ENCODE measurements at regions not wholly inside any gene's neighbourhood (a gene's known extent, or its start where the extent isn't known, plus 50 kb on each side); places are given as distances from the start of the nearest gene placed in this dataset.

DNA sequence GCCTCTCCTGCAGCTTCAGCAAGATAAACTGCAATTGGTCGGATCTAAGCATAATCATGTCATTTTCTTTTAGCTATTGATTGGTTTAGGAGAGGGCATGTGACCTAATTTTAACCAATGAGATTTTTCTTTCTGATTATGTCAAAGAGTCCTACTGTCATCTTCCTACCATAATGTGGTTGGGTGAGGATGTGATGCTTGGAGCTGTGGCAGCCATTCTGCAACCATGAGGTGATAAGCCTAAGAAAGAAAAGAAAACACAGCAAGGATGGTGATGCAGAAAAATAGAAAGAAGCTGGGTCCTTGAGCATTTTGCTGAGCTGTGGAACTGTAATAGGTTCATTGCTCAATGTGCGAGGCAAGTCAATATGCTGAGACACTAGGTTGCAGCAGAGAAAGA is 121.7 kb upstream of the CRHR1 start:
- peaks cover 0 to 5% (median 3%) of the 10 kb centered on the region in 4 donors for H3K9me3 ChIP-seq
- intact Hi-C loops (cut with DNase I) = no loop called here
- DNase-seq (ENCODE audit: extremely low spot score) = no peak
- no peaks in the 10 kb centered on the region for H3K36me3 ChIP-seq
- no peak overlapping the region for H3K4me3 ChIP-seq
- 70% methylated on average over 2 of the region's 2 CpGs for WGBS
- H3K27me3 ChIP-seq = peaks cover 0 to 63% (median 0%) of the 10 kb centered on the region in 4 donors
- TF ChIP-seq, protein P1, sequence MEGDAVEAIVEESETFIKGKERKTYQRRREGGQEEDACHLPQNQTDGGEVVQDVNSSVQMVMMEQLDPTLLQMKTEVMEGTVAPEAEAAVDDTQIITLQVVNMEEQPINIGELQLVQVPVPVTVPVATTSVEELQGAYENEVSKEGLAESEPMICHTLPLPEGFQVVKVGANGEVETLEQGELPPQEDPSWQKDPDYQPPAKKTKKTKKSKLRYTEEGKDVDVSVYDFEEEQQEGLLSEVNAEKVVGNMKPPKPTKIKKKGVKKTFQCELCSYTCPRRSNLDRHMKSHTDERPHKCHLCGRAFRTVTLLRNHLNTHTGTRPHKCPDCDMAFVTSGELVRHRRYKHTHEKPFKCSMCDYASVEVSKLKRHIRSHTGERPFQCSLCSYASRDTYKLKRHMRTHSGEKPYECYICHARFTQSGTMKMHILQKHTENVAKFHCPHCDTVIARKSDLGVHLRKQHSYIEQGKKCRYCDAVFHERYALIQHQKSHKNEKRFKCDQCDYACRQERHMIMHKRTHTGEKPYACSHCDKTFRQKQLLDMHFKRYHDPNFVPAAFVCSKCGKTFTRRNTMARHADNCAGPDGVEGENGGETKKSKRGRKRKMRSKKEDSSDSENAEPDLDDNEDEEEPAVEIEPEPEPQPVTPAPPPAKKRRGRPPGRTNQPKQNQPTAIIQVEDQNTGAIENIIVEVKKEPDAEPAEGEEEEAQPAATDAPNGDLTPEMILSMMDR (IDR thresholded peaks at IDR 0.05) = no peak
- no peak overlapping the region for H3K27ac ChIP-seq (replicated peaks in 1 of 4)
- no peaks in the 10 kb centered on the region for H3K4me1 ChIP-seq

- Histone ChIP-seq H3K4me3 (no peak overlapping the region), H3K36me3 (no peaks in the 10 kb centered on the region), H3K27me3 (peaks cover 0 to 51% (median 0%) of the 10 kb centered on the region in 4 donors), H3K9me3 (peaks cover 0 to 5% (median 3%) of the 10 kb centered on the region in 4 donors), H3K27ac (replicated peaks in 1 of 4) (no peak overlapping the region), H3K4me1 (no peaks in the 10 kb centered on the region)
- intact Hi-C loops (cut with DNase I) = no loop called here
- WGBS = 88% methylated on average over 1 of the region's 1 CpG
- no peak for TF ChIP-seq EP300 (IDR thresholded peaks at IDR 0.05)
- no peak for TF ChIP-seq POLR2AphosphoS5 (IDR thresholded peaks at IDR 0.05)
- TF ChIP-seq POLR2A (IDR thresholded peaks at IDR 0.05; ENCODE audit: low read depth) = no peak
- TF ChIP-seq, protein P1 (IDR thresholded peaks at IDR 0.05) = no peak
- DNase-seq (ENCODE audit: extremely low spot score) = no peak
Measured at GRCh38 chr17:45663772-45664171, 120.3 kb upstream of the CRHR1 start.

DNA sequence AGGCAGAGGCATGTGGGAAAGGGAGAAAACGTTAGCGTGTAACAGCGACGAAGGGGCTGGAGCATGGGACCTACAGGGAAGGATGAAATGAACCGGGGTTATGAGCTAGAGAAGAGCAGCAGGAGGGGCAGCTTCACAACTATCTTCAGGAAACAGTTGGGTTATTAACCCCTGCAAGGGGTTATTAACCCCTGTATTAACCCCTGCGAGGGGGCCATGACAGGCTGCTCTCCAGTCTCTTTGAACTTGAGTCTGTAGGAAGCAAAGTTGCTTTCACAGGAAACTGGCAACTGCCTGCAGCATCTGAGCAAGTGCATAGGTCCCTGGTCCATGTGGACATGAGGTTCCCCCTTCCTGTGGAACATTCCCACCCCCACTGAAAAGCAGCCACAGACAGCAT is 119.2 kb upstream of the CRHR1 start:
- intact Hi-C loops (cut with DNase I) = no loop called here
- TF ChIP-seq POLR2AphosphoS5 (IDR thresholded peaks at IDR 0.05) (no peak), EP300 (IDR thresholded peaks at IDR 0.05) (no peak), POLR2A (IDR thresholded peaks at IDR 0.05; ENCODE audit: low read depth) (no peak)
- TF ChIP-seq, protein P1 (IDR thresholded peaks at IDR 0.05) = no peak
- H3K27me3 ChIP-seq = peaks cover 0 to 40% (median 0%) of the 10 kb centered on the region in 4 donors
- peaks cover 0 to 5% (median 3%) of the 10 kb centered on the region in 4 donors for H3K9me3 ChIP-seq
- no peak for DNase-seq (ENCODE audit: extremely low spot score)
- no peaks in the 10 kb centered on the region for H3K36me3 ChIP-seq
- 57% methylated on average over 6 of the region's 6 CpGs for WGBS
- H3K27ac ChIP-seq (replicated peaks in 1 of 4) = no peak overlapping the region
- H3K4me3 ChIP-seq = no peak overlapping the region
- H3K4me1 ChIP-seq = no peaks in the 10 kb centered on the region

GRCh38 chr17:45666046-45666600 is 118.0 kb upstream of the CRHR1 start:
- no peaks in the 10 kb centered on the region for H3K36me3 ChIP-seq
- peaks cover 0 to 31% (median 0%) of the 10 kb centered on the region in 4 donors for H3K27me3 ChIP-seq
- H3K4me1 ChIP-seq = no peaks in the 10 kb centered on the region
- 84% methylated on average over 3 of the region's 3 CpGs for WGBS
- intact Hi-C loops (cut with DNase I) = no loop called here
- TF ChIP-seq EP300 (IDR thresholded peaks at IDR 0.05) = no peak
- TF ChIP-seq POLR2AphosphoS5 (IDR thresholded peaks at IDR 0.05) = no peak
- TF ChIP-seq POLR2A (IDR thresholded peaks at IDR 0.05; ENCODE audit: low read depth) = no peak
- TF ChIP-seq, protein P1 (IDR thresholded peaks at IDR 0.05) = no peak
- H3K27ac ChIP-seq (replicated peaks in 1 of 4) = no peak overlapping the region
- H3K4me3 ChIP-seq = no peak overlapping the region
- DNase-seq (ENCODE audit: extremely low spot score) = no peak
- H3K9me3 ChIP-seq = peaks cover 0 to 5% (median 3%) of the 10 kb centered on the region in 4 donors

DNA sequence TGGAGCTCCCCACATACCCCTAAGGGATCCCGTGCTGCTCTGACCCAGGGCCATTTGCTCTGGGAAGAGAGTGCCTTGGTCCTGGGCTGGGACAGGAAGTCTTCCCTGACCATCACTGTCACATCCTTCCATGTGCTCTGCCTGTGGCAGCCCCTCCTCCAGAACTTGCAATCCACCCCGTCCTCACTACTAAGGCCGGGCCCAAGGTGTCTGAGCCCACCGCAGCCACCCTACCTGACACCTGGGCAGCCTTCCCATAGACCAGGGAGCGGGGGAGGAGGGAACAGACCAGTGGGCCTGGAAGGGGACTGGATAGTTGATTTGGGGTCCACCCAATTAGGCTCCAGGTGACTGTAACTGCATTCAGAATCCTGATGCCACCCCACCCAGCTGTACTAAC is 117.5 kb upstream of the CRHR1 start:
- 81% methylated on average over 2 of the region's 5 CpGs for WGBS
- intact Hi-C loops (cut with DNase I) = no loop called here

More for the DNA sequence above, 117.5 kb upstream of the CRHR1 start:
- Histone ChIP-seq H3K36me3 (no peaks in the 10 kb centered on the region), H3K27ac (replicated peaks in 1 of 4) (no peak overlapping the region), H3K4me1 (no peaks in the 10 kb centered on the region), H3K4me3 (no peak overlapping the region), H3K9me3 (peaks cover 0 to 5% (median 3%) of the 10 kb centered on the region in 4 donors), H3K27me3 (peaks cover 0 to 31% (median 0%) of the 10 kb centered on the region in 4 donors)
- TF ChIP-seq POLR2AphosphoS5 (IDR thresholded peaks at IDR 0.05) (no peak), EP300 (IDR thresholded peaks at IDR 0.05) (no peak), POLR2A (IDR thresholded peaks at IDR 0.05; ENCODE audit: low read depth) (no peak)
- TF ChIP-seq, protein P1 (IDR thresholded peaks at IDR 0.05) = no peak
- DNase-seq (ENCODE audit: extremely low spot score) = no peak
